SK-N-MC (cell line): ENCODE measurements at regions not wholly inside any gene's neighbourhood (a gene's known extent, or its start where the extent isn't known, plus 50 kb on each side); places are given as distances from the start of the nearest gene placed in this dataset.

Experiments used
- EZH2 ChIP-seq: fragments of 200-600 bp; sonication (generic); IDR thresholded peaks from one replicate; pipeline ENCODE4 v1.6.1; 2017; ENCODE audit warnings: antibody characterized with exemption
- POLR2AphosphoS5 ChIP-seq: IDR thresholded peaks from 2 replicates; pipeline ENCODE4 v1.6.1; 2012; ENCODE audit warnings: mild to moderate bottlenecking, low read depth, low read length, borderline replicate concordance

- TF ChIP-seq EZH2 (no peak), POLR2AphosphoS5 (no peak)
Observed at GRCh38 chr4:176464748-176465147, 145.0 kb downstream of the SPCS3 start.
